ENCODE measurements at regions not wholly inside any gene's neighbourhood (a gene's known extent, or its start where the extent isn't known, plus 50 kb on each side); places are given as distances from the start of the nearest gene placed in this dataset.
"Not testable (repeated sequence)": the region's sequence is repeated elsewhere in the genome, so short reads cannot be mapped to it uniquely, and the experiment has no call there.

GRCh38 chr1:101484689-101485338, 248.0 kb downstream of the S1PR1 start:
- DNase-seq = no peak

- no peak for DNase-seq
Measured at GRCh38 chr1:101485712-101486111, 248.9 kb downstream of the S1PR1 start.

- DNase-seq = not testable (repeated sequence)
Measured at GRCh38 chr1:101492144-101492543, 255.3 kb downstream of the S1PR1 start.

DNA sequence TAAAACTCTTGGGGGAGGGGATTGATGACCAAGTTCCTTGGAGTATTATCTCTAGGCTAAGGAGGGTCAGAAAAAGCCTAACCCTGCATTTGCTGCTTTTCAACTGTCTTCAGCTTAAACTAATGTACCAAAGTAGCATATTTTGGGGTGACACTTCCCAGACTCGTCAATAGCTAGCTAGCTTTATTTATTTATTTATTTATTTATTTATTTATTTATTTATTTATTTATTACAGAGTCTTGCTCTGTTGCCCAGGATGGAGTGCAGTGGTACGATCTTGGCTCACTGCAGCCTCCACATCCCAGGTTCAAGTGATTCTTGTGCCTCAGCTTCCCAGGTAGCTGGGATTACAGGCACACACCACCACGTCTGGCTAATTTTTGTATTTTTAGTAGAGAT, 257.1 kb downstream of the S1PR1 start:
- DNase-seq = not testable (repeated sequence)

DNA sequence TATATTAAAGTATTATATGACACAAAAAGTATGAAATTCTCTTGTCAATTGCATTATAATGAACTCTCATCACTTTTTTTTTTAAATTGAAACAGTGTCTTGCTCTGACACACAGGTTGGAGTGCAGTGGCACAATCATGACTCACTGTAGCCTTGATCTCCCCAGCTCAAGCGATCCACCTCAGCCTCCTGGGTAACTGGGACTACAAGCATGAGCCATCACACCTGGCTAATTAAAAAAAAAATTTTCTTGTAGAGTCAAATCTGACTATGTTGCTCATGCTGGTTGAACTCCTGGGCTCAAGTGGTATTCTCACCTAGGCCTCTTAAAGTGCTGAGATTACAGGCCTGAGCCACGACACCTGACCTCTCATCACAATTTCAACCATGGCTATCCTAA, 259.3 kb downstream of the S1PR1 start:
- DNase-seq = no peak

- DNase-seq = no peak
Measured at GRCh38 chr1:101497881-101498559, 261.2 kb downstream of the S1PR1 start.

DNA sequence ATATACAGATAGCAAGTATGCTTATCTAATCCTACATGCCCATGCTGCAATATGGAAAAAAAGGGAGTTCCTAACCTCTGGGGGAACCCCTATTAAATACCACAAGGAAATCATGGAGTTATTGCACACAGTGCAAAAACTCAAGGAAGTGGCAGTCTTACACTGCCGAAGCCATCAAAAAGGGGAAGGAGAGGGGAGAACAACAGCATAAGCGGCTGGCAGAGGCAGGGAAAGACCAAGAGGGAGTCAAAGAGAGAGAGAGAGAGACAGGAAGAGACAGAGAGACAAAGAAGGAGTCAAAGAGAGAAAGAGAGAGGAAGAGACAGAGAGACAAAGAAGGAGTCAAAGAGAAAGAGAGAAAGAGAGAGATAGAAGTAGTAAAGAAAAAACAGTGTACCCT, 267.3 kb downstream of the S1PR1 start:
- not testable (repeated sequence) for DNase-seq

DNA sequence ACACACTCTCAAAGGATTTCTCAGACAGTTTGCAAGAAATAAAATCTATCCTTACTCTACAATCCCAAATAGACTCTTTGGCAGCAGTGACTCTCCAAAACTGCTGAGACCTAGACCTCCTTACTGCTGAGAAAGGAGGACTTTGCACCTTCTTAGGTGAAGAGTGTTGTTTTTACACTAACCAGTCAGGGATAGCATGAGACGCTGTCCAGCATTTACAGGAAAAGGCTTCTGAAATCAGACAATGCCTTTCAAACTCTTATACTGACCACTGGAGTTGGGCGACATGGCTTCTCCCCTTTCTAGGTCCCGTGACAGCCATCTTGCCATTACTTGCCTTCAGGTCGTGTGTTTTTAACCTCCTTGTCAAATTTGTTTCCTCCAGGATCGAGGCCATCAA, 268.4 kb downstream of the S1PR1 start:
- not testable (repeated sequence) for DNase-seq

DNA sequence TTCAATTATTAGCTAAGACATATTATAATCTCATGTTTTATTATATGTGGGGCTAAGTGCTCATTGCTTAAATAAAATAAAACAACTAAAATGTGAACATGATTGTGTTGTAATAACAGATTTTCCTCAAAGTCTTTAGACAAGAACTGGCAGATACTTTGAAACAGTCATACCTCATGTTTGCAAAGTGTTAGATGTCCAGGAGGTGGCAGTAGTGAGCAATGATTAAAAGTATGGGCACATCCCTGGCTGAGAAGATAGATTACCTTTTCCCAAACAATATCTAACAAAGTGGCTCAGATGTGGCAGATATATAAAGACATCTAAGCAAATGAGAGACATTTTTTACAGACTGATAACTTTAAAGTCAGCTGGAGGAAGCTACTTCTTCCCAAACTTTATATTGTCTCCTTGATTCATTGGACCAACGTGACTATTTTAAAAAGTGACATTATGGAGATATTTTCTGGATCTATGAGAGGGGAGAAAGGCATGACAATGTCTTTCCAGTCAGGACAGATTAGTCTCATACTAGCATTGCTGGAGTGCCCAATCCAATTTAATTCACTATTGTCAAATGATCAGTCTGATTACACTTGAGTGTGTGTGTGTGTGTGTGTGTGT, 269.8 kb downstream of the S1PR1 start:
- no peak for DNase-seq

GRCh38 chr1:101507547-101507971, 270.7 kb downstream of the S1PR1 start:
- no peak for DNase-seq

DNA sequence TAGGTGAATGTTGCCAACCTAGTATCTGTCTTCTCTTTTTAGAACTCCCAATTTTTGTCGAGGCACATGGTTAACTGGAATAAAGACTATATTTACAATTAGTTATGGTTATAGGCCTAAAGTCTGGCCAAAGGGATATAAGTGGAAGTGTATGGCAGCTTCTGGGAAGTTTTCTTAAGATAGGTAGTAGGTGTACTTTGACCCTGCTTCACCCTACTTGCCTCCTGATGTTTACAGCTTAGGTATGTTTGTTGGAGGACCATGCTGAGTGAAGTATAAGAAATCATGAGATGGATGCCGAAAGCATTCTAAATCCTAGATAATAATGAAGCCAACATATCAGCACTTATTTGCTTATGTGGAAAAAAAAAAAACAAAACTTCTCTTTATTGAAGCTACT, 272.1 kb downstream of the S1PR1 start:
- DNase-seq = no peak

DNA sequence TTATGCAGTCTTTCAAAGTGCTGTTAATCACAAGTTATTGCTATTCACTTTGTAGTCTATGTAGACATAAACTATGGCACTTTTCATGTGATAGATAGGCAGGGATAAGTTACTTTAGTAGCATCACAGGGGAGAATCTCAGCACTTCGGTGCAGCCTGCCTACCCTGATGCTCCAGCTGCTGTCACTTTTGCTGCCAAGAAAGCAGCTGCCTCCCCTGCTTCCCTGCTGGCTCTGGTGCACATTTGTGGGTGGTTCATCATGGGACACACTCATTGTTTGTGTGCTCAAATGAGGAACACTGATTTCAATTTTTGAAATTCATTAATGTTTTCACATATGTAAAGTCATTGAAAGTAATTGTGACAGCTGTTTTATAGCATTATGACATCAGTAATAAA, 272.6 kb downstream of the S1PR1 start:
- DNase-seq = no peak

DNA sequence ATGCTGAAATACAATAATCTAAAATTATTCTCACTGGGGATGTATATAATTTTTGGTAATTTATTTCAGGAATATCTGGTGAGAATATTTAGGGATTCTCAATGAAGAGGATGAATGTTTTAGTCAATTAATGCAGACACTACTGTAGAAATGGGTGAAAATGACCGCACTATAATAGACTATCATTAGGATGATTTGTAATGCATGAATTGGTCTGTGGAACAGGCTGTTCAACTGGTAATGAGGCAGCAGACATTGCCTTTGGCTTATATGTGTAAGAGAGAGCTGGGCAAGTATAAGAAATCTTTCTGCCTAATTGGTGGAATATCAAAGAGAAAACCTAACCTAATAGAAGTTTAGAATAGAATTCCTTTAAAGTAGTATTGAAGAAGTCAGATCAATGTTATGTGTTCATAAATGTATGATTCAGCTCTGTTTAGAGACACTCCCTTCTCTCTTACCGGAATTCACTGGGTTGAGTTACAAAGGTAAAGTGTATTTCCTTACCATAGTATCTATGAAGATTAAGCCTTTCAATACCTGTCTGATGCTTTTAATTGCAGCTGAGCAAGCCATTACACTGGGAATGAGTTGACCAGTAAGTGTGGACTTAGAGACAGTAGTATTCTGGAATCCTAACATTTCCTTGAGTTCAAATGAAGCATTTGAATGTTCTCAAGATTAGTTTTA, 274.5 kb downstream of the S1PR1 start:
- DNase-seq = no peak

DNA sequence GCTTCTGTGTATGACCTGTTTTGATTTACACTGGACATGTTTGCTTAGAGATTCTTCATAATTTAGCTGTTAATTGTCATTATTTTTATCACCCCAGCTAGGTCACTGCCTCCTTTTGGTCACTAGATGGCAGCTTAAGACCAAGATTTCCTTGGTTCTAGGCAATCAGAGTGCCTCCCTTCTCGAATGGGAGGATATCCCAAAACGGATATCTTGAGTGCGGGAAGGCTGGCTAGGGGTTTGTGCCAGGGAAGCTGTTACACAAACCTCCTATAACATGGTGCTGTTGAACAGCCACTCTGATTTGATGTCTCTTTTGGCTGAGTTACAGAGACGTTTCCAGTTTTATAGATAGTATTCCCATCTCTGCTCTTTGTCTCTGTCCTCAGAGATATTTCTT, 283.5 kb downstream of the S1PR1 start:
- no peak for DNase-seq

- DNase-seq = no peak
Measured at GRCh38 chr1:101522486-101522885, 285.7 kb downstream of the S1PR1 start.

DNA sequence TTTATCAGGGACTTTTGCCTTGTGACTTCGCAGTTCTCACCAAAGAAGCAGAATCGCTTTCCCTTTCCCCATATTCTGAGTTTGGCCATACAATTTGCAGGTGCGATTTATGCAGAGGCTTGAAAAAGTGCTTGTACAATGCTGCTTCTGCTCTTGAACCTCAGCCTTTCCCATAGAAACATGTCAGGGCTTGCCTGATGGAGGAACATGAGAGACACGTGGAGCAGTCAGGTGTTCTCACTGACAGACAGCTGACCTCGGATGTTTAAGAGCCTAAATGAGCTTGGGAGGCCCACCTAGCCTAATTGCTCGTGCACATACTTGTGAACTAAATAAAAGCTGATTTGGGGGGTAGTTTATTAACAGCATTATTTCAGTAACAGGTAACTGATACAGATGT, 290.0 kb downstream of the S1PR1 start:
- DNase-seq = no peak

DNA sequence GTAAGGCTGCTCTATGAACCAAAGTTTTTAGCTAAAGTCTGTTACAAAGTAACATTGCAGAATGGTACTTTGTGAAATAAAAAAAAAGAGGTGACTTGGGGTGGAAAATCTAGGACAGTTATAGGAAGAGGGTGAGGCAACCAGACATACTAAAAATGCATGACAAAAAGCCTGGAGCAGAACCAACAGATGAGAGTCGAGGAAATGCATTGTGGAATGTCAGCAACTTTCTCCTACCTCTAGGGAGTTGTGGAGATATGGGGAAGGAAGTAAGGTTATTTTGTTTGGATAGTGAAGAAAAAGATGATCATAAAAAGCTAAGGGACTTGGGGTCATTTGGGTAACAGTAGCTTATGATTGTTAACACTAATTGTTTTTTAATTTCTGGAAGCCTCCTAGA, 295.6 kb downstream of the S1PR1 start:
- DNase-seq = no peak

GRCh38 chr1:101540161-101540560, 303.3 kb downstream of the S1PR1 start:
- no peak for DNase-seq

GRCh38 chr1:101546885-101547284, 310.1 kb downstream of the S1PR1 start:
- no peak for DNase-seq

DNA sequence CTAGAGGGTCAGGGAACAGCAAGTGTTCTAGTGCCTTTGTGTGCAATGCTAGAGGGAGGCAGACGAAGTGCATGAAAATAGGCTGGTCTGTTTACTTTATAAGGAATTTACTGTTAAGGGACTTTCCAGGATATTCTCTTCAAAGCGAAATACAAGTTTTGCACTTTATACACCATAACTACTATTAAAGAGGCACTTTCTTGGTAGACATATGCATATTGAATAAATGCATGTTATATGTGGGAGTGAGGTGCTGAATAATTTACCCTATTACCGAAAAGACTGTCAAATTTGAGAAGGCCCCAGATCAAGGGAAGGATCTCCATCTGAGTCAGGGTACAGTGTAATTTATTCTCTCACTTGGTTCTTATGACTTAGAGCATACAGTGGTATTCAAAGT, 310.5 kb downstream of the S1PR1 start:
- DNase-seq = no peak

- no peak for DNase-seq
Measured at GRCh38 chr1:101548376-101548775, 311.6 kb downstream of the S1PR1 start.

DNA sequence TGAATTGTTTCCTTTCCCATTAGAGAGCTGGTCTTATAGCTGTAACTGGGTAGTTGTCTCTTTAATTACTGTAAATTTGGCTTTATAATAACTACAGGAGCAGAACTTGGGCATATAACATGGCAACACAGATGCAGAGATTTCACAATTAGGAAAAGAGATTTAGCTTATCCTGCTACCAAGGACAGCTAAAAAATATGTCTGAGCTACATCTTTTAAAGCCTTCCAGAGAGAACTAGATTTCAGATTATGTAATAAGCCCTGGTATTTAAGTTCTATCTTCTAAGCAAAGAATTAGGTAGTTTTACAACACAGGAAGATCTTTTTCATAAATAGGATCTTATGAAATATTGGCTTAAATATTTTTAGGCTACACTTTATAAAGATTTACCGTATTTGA, 313.8 kb downstream of the S1PR1 start:
- no peak for DNase-seq

DNA sequence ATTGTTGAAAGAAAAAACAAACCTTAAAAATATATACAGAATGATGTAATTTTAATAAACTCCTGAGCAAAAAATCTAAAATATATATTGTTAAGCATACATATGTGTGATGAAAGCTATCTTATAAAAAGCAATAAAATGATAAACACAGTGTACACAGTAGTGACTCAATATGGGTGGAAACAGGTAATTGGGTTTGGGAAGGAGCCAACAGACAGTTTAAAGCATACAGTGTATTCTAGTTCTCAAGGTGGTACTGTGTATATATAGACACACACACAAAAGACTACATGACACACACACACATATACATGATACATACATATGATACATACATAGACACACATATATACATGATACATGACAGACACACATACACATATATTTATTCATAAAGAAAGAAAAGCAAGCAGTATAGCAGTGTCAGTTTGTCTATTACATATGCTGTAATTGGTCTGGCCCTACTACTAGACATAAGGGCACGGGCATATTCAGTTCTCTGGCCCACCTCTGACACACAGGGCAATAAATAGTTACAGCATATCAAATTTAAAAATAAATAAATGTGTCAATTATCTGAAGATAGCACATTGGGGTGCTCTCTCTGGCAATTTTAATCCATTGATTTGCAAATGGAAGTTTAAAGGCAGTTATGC, 330.2 kb downstream of the S1PR1 start:
- DNase-seq = no peak
